Natural killer cell treated with Interleukin-12 subunit alpha and Interleukin-12 subunit beta and Interleukin-15 and Interleukin-18, amount 100 ng/mL, for 72 hours (primary cell): ENCODE measurements at regions not wholly inside any gene's neighbourhood (a gene's known extent, or its start where the extent isn't known, plus 50 kb on each side); places are given as distances from the start of the nearest gene placed in this dataset.
A peak's percentile ranks its signal among the peaks of the same experiment; 100 is the strongest.

Source experiments
- ATAC-seq, 2 donors: fragments of 150-1000 bp; cut with Tn5 transposase in 1 of 2; sonication (Bioruptor Pico), chemical (Tn5 transposase) in 1 of 2; 2 replicates each; pipeline ENCODE4 v1.10.0; 2021
- DNase-seq: peaks from one replicate; pipeline ENCODE4 v3.0.0; 2022; ENCODE audit warnings: low spot score
- H3K27ac Mint-ChIP-seq, 2 donors: 1 replicate in 1 of 2; 2 replicates in 1 of 2; pipeline ENCODE4 v1.8.0; 2022; ENCODE audit warnings: mixed read lengths in 2 of 2, mild to moderate bottlenecking in 1 of 2, moderate library complexity in 1 of 2
- H3K27me3 Mint-ChIP-seq, 2 donors: 1 replicate in 1 of 2; 2 replicates in 1 of 2; pipeline ENCODE4 v1.8.0; 2022; ENCODE audit warnings: mixed read lengths in 2 of 2
- H3K36me3 Mint-ChIP-seq: one replicate; pipeline ENCODE4 v1.8.0; 2022; ENCODE audit warnings: mixed read lengths
- H3K4me1 Mint-ChIP-seq, 2 donors: 1 replicate in 1 of 2; 2 replicates in 1 of 2; pipeline ENCODE4 v1.8.0; 2022; ENCODE audit warnings: low read depth in 2 of 2, mixed read lengths in 2 of 2, mild to moderate bottlenecking in 1 of 2
- H3K4me3 Mint-ChIP-seq: one replicate; pipeline ENCODE4 v1.8.0; 2022; ENCODE audit warnings: mixed read lengths
- H3K9me3 Mint-ChIP-seq: 2 replicates; pipeline ENCODE4 v1.8.0; 2022; ENCODE audit warnings: mixed read lengths

DNA sequence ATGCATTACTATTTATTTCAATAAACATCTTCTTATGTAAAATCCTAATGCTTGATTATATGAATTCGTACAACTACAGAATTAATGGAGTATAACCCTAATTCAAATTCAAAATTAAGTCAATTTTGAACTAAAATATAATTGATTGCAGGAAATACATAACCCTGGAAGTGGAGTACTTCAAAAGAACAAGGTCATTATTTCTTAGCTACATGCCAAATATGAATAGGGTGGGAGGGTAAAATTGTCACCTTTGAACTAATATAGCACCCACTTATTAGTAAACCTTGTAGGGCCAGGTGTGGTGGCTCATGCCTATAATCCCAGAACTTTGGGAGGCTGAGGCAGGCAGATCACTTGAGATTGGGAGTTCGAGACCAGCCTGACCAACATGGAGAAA is 895.4 kb upstream of the ACVR2A start:
- no peaks in the 10 kb centered on the region for H3K27me3 Mint-ChIP-seq
- H3K27ac Mint-ChIP-seq, result no peak overlapping the region
- H3K4me3 Mint-ChIP-seq, result no peak overlapping the region
- peaks cover 5% of the 10 kb centered on the region for H3K9me3 Mint-ChIP-seq
- no peaks in the 10 kb centered on the region for H3K4me1 Mint-ChIP-seq
- ATAC-seq, result no peak
- no peak for DNase-seq
- H3K36me3 Mint-ChIP-seq, result no peaks in the 10 kb centered on the region

DNA sequence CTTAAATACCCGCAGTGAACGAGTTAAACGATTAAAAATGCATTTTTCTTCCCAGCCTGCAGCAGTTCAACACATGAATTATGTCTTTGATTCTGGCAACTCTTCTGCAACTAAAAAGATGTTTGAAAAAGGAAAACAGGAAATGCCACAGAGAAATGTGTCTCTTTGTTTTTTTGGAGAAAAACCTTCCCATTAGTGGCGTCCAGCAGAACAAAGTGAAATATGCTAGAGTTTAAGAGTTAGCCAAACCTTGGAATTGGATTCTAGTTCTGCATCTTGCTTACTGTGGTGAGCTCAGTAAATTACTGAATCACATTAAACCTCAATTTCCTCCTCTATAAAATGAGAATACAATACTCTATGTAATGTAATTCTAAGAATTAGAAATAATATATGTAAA is 900.2 kb upstream of the ACVR2A start:
- DNase-seq (no peak), ATAC-seq (no peak)
- no peaks in the 10 kb centered on the region for H3K27me3 Mint-ChIP-seq
- no peak overlapping the region for H3K27ac Mint-ChIP-seq
- no peaks in the 10 kb centered on the region for H3K36me3 Mint-ChIP-seq
- no peak overlapping the region for H3K4me3 Mint-ChIP-seq
- H3K9me3 Mint-ChIP-seq, result peaks cover 9% of the 10 kb centered on the region
- no peaks in the 10 kb centered on the region for H3K4me1 Mint-ChIP-seq

DNA sequence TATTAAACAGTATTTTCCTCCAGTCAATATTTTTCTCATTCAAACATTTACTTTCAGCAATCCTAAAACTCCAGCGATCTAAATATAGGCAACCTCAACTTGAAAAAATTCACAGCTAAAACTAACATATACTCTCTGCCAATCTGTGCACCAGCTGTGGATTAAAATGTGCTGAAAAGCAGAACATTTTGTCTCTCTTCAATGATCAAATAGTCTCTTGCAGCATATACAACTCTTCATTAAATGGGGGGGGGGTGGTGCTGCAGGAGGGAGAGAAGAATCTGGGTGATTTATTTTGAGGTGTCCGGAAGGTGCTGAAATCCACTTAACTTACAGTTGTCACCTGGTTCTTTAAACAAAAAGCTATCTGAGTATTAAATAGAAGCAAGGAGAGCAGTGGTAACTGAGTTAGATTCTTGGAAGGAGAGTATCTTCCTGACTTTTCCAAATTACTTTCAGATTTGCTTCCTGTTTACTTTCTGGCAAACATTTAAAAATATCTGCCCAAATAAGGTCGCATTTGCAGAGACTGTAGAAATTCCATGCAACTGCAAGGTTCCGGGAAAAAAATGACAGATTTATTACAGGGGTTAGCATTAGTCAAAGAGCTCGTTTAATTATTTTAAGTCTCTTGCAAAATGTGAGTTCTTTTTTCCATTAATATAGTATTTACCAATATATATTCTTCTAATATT is 904.7 kb upstream of the ACVR2A start:
- no peaks in the 10 kb centered on the region for H3K27me3 Mint-ChIP-seq
- no peaks in the 10 kb centered on the region for H3K36me3 Mint-ChIP-seq
- H3K9me3 Mint-ChIP-seq, result peaks cover 10% of the 10 kb centered on the region
- H3K4me1 Mint-ChIP-seq, result no peaks in the 10 kb centered on the region
- H3K4me3 Mint-ChIP-seq, result no peak overlapping the region
- DNase-seq (no peak), ATAC-seq (no peak)
- no peak overlapping the region for H3K27ac Mint-ChIP-seq

DNA sequence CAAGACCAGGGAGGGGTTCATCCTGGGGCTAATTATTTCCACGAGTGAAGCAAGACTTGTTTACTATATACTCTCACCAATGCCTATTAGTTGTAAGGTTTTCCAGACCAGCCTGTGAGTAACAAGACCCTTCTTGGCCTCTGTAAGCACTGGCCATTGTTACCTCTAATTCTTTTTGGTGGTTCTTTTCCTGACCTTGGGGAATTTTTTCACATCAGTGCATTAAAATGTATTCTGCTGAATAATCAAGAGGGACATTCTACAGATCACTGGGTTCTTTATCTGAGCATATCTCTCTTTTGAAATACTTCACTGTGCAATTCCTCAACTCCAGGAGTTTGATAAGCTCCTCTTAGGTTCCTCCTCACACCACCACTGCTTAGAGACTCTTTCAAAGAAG is 909.9 kb upstream of the ACVR2A start:
- Mint-ChIP-seq H3K27me3 (no peaks in the 10 kb centered on the region), H3K36me3 (no peaks in the 10 kb centered on the region), H3K9me3 (peaks cover 12% of the 10 kb centered on the region), H3K4me1 (no peaks in the 10 kb centered on the region), H3K4me3 (no peak overlapping the region), H3K27ac (no peak overlapping the region)
- DNase-seq, result no peak
- no peak for ATAC-seq

DNA sequence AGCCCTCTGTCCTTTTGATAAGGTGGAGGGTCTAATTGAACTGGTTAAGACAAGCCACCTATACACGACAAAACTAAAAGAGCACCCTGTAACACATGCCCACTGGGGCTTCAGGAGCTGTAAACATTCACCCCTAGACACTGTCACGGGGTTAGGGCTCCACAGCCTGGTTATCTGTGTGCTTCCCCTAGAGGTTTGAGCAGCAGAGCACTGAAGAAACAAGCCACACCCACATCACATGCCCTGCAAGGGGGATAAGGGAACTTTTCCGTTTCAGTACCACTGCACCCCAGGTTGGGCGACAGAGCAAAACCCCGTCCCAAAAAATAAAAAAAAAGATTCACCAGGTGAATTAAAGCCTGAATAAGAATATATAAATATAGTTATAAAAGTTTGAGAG is 913.7 kb upstream of the ACVR2A start:
- DNase-seq (no peak), ATAC-seq (no peak)
- Mint-ChIP-seq H3K4me3 (no peak overlapping the region), H3K27ac (no peak overlapping the region), H3K9me3 (peaks cover 4% of the 10 kb centered on the region), H3K36me3 (no peaks in the 10 kb centered on the region), H3K4me1 (no peaks in the 10 kb centered on the region), H3K27me3 (no peaks in the 10 kb centered on the region)

DNA sequence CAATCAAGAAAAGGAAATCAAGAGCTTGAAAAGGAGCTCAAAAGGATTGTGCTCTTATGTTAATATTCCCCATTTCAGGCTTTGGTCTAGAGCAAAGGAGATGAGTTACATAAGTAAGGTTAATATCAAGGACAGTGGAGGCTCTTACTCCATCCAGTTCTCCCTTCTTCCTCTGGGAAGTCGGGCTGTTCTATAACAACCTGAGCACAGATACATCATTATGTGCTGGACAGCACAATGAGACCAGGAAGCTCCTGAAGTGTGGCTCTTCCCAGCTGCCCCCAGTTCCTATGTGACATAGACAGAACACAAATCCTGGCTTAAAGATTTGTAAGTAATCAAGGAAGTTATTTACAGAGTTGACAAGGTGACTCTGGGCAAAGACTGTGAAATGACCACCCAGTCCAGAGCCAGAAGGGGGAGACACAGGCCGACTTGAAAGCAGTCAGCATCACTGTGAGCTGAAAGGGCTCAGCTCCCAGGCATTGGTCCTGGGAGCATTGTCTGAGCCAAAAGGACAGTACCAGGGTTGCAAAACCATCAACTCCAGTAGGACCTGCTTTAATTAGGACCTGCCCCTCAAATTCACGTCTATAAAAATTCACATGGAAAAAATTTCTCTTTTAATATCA is 917.6 kb upstream of the ACVR2A start:
- Mint-ChIP-seq H3K4me1 (no peaks in the 10 kb centered on the region), H3K27ac (no peak overlapping the region), H3K27me3 (no peaks in the 10 kb centered on the region), H3K36me3 (no peaks in the 10 kb centered on the region), H3K9me3 (peaks cover 6% of the 10 kb centered on the region), H3K4me3 (no peak overlapping the region)
- DNase-seq, result no peak
- ATAC-seq, result peak in 1 of 2 donors; percentile 6

DNA sequence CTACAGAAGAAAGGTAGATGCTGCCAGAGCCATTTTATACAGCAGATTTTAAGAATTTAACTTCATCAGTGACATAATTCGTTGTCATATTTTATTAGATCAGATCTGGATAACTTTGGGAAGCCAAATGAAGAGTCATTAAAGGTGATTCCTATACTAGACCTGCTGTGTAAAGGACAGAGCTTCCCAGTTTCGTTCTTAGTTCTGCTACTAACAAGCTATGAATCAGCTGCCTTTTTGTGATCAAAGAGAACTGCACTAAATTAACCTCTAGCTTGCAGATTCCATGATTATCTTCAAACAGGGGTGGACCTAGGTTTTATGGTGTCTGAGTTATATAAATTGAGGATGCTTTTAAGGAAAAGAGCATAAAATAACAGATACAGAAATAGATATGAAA is 926.5 kb upstream of the ACVR2A start:
- H3K4me1 Mint-ChIP-seq, result no peaks in the 10 kb centered on the region
- no peak overlapping the region for H3K4me3 Mint-ChIP-seq
- ATAC-seq, result no peak
- H3K36me3 Mint-ChIP-seq, result no peaks in the 10 kb centered on the region
- no peak overlapping the region for H3K27ac Mint-ChIP-seq
- peaks cover 8% of the 10 kb centered on the region for H3K9me3 Mint-ChIP-seq
- DNase-seq, result no peak
- no peaks in the 10 kb centered on the region for H3K27me3 Mint-ChIP-seq

DNA sequence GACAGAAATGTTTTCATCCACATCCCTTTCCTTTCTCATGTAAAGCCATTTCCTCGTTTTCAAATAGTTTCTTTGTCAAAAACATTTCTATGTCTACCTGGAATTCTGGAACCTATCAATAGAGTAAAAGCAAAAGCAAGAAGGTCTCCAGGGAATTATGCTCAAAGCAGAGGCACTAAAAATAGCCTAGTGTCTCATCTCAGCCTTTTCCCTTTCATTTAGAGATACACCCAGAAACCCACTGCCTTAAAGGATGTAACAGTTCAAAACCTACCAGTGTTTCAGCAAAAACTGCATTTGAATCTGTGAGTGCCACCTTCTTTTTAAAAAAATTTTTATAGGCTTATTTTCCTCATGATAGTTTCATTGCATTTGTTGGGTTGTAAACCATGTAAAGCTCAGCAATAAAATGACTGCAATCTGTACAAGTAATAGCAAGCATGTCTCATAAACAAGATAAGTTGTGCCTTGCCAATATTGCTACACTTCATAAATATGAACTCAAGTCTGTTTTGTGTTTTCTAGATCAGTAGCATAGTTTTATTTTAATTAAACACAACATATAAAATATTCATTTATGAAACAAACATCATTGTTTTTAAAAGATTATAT is 927.3 kb upstream of the ACVR2A start:
- Mint-ChIP-seq H3K27me3 (no peaks in the 10 kb centered on the region), H3K27ac (no peak overlapping the region), H3K36me3 (no peaks in the 10 kb centered on the region), H3K4me3 (no peak overlapping the region), H3K9me3 (peaks cover 11% of the 10 kb centered on the region), H3K4me1 (no peaks in the 10 kb centered on the region)
- ATAC-seq (no peak), DNase-seq (no peak)

DNA sequence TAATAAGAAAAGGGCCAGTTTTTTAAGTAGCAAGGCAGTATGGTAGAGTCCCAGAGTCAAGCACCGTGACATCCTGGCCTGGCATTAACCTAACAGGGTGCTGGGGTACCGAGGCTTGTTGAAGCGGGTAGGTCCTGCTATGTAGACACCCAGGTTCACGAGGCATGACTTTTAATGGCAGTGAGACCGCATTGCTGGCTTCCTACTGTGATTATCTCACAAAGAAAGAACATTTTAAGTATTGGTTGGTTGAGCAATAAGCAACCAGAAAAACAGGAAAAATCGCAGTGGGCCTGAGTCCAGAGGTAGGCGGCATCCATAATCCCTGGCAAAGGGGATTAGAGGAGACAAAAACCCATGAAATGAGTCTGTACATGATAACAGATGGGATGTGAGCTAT is 927.9 kb upstream of the ACVR2A start:
- H3K27me3 Mint-ChIP-seq, result no peaks in the 10 kb centered on the region
- DNase-seq, result no peak
- peaks cover 17% of the 10 kb centered on the region for H3K9me3 Mint-ChIP-seq
- H3K36me3 Mint-ChIP-seq, result no peaks in the 10 kb centered on the region
- H3K4me3 Mint-ChIP-seq, result no peak overlapping the region
- no peaks in the 10 kb centered on the region for H3K4me1 Mint-ChIP-seq
- no peak for ATAC-seq
- no peak overlapping the region for H3K27ac Mint-ChIP-seq

DNA sequence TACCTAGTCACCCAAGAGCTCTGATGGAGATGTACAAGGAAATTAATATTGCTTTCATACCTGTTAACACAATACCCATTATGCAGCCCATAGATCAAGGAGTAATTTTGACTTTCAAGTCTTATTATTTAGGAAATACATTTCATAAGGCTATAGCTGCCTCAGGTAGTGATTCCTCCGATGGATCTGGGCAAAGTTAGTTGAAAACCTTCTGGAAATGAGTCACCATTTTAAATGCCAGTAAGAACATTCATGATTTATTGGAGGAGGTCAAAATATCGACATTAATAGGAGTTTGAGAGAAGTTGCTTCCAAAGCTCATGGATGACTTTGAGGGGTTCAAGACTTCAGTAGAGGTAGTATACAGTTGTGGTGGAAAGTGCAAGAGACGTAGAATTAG is 931.4 kb upstream of the ACVR2A start:
- H3K4me3 Mint-ChIP-seq, result no peak overlapping the region

DNA sequence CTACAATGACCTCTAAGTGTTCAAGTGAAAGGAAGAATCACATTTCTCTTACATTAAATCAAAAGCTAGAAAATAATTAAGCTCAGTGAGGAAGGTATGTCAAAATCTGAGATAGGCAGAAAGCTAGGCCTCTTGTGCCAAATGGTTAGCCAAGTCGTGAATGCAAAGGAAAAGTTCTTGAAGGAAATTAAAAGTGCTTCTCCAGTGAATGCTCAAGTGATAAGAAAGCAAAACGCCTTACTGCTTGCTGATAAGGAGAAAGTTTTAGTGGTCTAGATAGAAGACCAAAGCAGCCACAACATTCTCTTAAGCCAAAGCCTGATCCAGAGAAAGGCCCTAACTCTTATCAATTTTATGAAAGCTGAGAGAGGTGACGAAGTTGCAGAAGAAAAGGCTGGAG is 932.3 kb upstream of the ACVR2A start:
- DNase-seq (no peak), ATAC-seq (no peak)
- H3K9me3 Mint-ChIP-seq, result peaks cover 24% of the 10 kb centered on the region
- no peak overlapping the region for H3K4me3 Mint-ChIP-seq
- no peaks in the 10 kb centered on the region for H3K36me3 Mint-ChIP-seq
- H3K4me1 Mint-ChIP-seq, result no peaks in the 10 kb centered on the region
- H3K27ac Mint-ChIP-seq, result no peak overlapping the region
- H3K27me3 Mint-ChIP-seq, result no peaks in the 10 kb centered on the region

More for the DNA sequence above, 931.4 kb upstream of the ACVR2A start:
- H3K36me3 Mint-ChIP-seq, result no peaks in the 10 kb centered on the region
- no peaks in the 10 kb centered on the region for H3K27me3 Mint-ChIP-seq
- H3K27ac Mint-ChIP-seq, result no peak overlapping the region
- no peak for DNase-seq
- no peaks in the 10 kb centered on the region for H3K4me1 Mint-ChIP-seq
- no peak for ATAC-seq
- peaks cover 21% of the 10 kb centered on the region for H3K9me3 Mint-ChIP-seq

DNA sequence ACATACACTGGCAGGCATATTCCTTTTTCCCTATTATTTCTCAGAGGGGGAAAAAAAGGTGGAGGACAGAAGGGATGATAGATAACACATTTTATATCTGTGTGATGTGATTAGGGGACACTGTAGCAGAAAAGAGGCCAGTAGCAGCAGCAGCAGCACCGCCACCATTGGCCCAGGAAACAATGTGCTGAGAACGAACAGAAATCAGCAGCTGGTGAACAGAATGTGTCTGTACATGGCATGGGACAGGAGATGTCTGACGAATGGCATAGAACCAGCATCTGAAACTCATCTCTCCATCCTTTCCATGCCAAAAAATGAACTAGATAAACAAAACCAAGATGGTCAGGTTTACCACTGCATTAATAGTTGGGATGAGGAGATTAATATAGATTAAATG is 936.1 kb upstream of the ACVR2A start:
- peaks cover 20% of the 10 kb centered on the region for H3K9me3 Mint-ChIP-seq
- H3K4me1 Mint-ChIP-seq, result no peaks in the 10 kb centered on the region
- H3K36me3 Mint-ChIP-seq, result no peaks in the 10 kb centered on the region
- DNase-seq (no peak), ATAC-seq (no peak)
- no peak overlapping the region for H3K27ac Mint-ChIP-seq
- H3K27me3 Mint-ChIP-seq, result no peaks in the 10 kb centered on the region
- no peak overlapping the region for H3K4me3 Mint-ChIP-seq

DNA sequence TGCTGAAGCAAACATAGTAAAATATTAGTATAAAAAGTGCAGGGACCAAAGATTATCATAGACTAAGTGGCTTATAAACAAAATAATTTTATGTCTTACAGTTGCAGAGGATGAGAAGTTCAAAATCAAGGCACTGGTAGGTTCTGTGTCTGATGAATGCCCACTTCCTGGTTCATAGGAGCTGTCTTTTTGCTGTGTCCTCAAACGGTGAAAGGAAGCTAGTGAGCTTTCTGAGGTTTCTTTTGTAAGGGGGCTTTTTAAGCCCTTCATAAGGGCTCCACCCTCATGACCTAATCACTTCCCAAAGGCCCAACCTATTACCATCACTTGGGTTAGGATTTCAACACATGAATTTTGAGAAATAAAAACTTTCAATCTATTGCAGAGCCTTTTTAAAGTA is 946.7 kb upstream of the ACVR2A start:
- no peaks in the 10 kb centered on the region for H3K4me1 Mint-ChIP-seq
- no peak overlapping the region for H3K27ac Mint-ChIP-seq
- ATAC-seq (no peak), DNase-seq (no peak)
- H3K36me3 Mint-ChIP-seq, result peaks cover 4% of the 10 kb centered on the region
- H3K4me3 Mint-ChIP-seq, result no peak overlapping the region
- peaks cover 16% of the 10 kb centered on the region for H3K9me3 Mint-ChIP-seq
- no peaks in the 10 kb centered on the region for H3K27me3 Mint-ChIP-seq

DNA sequence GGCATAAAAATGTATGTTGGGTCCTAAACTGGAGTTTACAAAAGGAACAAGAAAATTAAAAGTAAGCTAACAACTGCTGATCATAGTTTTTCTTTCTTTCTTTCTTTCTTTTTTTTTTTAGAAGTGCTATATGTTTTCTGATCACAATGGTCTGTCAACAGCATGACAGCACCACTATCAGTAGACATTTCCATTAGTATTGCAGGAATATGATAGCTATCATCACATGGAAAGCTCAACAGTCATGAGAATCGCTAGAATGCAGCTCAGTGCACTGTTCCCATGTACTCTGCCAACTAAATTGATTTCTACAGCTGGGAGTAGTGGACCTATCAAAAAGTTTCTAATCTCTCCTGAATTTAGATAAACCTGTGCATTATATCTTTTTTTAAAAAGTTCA is 950.3 kb upstream of the ACVR2A start:
- H3K4me1 Mint-ChIP-seq, result no peaks in the 10 kb centered on the region
- H3K36me3 Mint-ChIP-seq, result peaks cover 4% of the 10 kb centered on the region
- DNase-seq, result no peak
- no peak overlapping the region for H3K4me3 Mint-ChIP-seq
- H3K9me3 Mint-ChIP-seq, result peaks cover 20% of the 10 kb centered on the region
- no peaks in the 10 kb centered on the region for H3K27me3 Mint-ChIP-seq
- no peak for ATAC-seq
- H3K27ac Mint-ChIP-seq, result no peak overlapping the region
